ENCODE measurements at regions not wholly inside any gene's neighbourhood (a gene's known extent, or its start where the extent isn't known, plus 50 kb on each side); places are given as distances from the start of the nearest gene placed in this dataset.

DNA sequence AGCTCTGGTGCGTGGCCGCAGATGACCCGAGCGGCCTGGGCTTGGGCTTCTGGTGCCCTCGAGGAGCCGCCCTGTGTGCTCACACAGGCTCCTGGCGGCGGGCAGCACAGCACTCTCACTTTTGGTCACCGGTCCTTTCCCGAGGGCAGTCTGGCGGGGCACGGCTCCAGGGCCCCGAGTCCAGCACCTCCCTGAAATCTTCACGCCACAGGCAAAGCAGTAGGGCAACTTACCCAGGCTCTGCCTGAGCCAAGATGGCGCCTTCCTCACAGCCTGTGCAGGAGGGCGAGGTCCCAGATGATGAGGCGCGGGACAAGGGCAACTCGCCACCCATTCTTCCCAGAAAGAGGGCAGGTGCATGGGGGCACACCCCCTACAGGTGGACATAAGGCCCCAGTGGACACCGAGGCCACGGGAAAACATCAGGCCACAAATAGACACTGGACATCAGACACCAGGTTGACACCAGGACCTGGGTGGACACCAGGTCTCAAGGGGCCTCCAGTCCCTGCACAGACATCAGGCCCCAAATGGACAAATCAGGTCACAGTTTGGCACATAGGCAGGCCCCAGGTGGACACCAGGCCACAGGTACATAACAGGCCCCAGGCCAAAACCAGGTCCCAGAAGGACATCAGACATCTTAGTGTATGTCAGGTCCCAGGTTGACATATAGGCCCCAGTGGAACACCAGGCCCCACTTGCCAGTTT, 57.6 kb upstream of the SEPTIN5 start:
- no peaks in the 10 kb centered on the region for H3K27me3 ChIP-seq (ENCODE audit: control insufficient read depth, insufficient read depth, low read length)
- no peaks in the 10 kb centered on the region for H3K36me3 ChIP-seq (ENCODE audit: control insufficient read depth, insufficient read depth, low read length)
- H3K4me3 ChIP-seq (ENCODE audit: low read depth, low read length) = no peak overlapping the region
- H3K27ac ChIP-seq = no peak overlapping the region
- no peak overlapping the region for H3K4me2 ChIP-seq (ENCODE audit: low read length)
- H3K9ac ChIP-seq = no peak overlapping the region
- no peak for TF ChIP-seq CTCF (IDR thresholded peaks at IDR 0.05)
- no peaks in the 10 kb centered on the region for H3K9me3 ChIP-seq (ENCODE audit: control insufficient read depth, low read length)
- no peak overlapping the region for H2AFZ ChIP-seq
- no peaks in the 10 kb centered on the region for H3K79me2 ChIP-seq
- no peaks in the 10 kb centered on the region for H3K4me1 ChIP-seq

- Histone ChIP-seq H3K9ac (no peak overlapping the region), H3K79me2 (no peaks in the 10 kb centered on the region), H3K4me3 (ENCODE audit: low read depth, low read length) (no peak overlapping the region), H3K36me3 (ENCODE audit: control insufficient read depth, insufficient read depth, low read length) (no peaks in the 10 kb centered on the region), H3K27ac (no peak overlapping the region), H2AFZ (no peak overlapping the region), H3K27me3 (ENCODE audit: control insufficient read depth, insufficient read depth, low read length) (no peaks in the 10 kb centered on the region), H3K4me2 (ENCODE audit: low read length) (no peak overlapping the region), H3K9me3 (ENCODE audit: control insufficient read depth, low read length) (no peaks in the 10 kb centered on the region), H3K4me1 (no peaks in the 10 kb centered on the region)
- TF ChIP-seq CTCF (IDR thresholded peaks at IDR 0.05) = no peak
Observed at GRCh38 chr22:19657252-19658056, 56.8 kb upstream of the SEPTIN5 start.

- H3K27me3 ChIP-seq (ENCODE audit: control insufficient read depth, insufficient read depth, low read length) = no peaks in the 10 kb centered on the region
- H3K9ac ChIP-seq = no peak overlapping the region
- no peak overlapping the region for H3K27ac ChIP-seq
- H3K4me1 ChIP-seq = no peaks in the 10 kb centered on the region
- no peak for TF ChIP-seq CTCF (IDR thresholded peaks at IDR 0.05)
- H3K4me3 ChIP-seq (ENCODE audit: low read depth, low read length) = no peak overlapping the region
- no peak overlapping the region for H3K4me2 ChIP-seq (ENCODE audit: low read length)
- H3K79me2 ChIP-seq = no peaks in the 10 kb centered on the region
- no peak overlapping the region for H2AFZ ChIP-seq
- no peaks in the 10 kb centered on the region for H3K36me3 ChIP-seq (ENCODE audit: control insufficient read depth, insufficient read depth, low read length)
- no peaks in the 10 kb centered on the region for H3K9me3 ChIP-seq (ENCODE audit: control insufficient read depth, low read length)
Observed at GRCh38 chr22:19658057-19658966, 56.0 kb upstream of the SEPTIN5 start.

GRCh38 chr22:19658967-19659804, 55.1 kb upstream of the SEPTIN5 start:
- no peak overlapping the region for H3K4me2 ChIP-seq (ENCODE audit: low read length)
- no peak overlapping the region for H3K9ac ChIP-seq
- no peak for TF ChIP-seq CTCF (IDR thresholded peaks at IDR 0.05)
- no peaks in the 10 kb centered on the region for H3K4me1 ChIP-seq
- no peaks in the 10 kb centered on the region for H3K27me3 ChIP-seq (ENCODE audit: control insufficient read depth, insufficient read depth, low read length)
- no peaks in the 10 kb centered on the region for H3K9me3 ChIP-seq (ENCODE audit: control insufficient read depth, low read length)
- H3K4me3 ChIP-seq (ENCODE audit: low read depth, low read length) = no peak overlapping the region
- H3K27ac ChIP-seq = no peak overlapping the region
- no peak overlapping the region for H2AFZ ChIP-seq
- H3K36me3 ChIP-seq (ENCODE audit: control insufficient read depth, insufficient read depth, low read length) = no peaks in the 10 kb centered on the region
- H3K79me2 ChIP-seq = no peaks in the 10 kb centered on the region

Data from parathyroid adenoma (tissue), 2 donors.